ENCODE measurements at regions not wholly inside any gene's neighbourhood (a gene's known extent, or its start where the extent isn't known, plus 50 kb on each side); places are given as distances from the start of the nearest gene placed in this dataset.
A peak's percentile ranks its signal among the peaks of the same experiment; 100 is the strongest.

- no peak for DNase-seq (ENCODE audit: low read depth in 4 of 4, low spot score in 3 of 4)
These were observed 213.6 kb upstream of the CELF4 start for GRCh38 chr18:37779220-37779619.

DNA sequence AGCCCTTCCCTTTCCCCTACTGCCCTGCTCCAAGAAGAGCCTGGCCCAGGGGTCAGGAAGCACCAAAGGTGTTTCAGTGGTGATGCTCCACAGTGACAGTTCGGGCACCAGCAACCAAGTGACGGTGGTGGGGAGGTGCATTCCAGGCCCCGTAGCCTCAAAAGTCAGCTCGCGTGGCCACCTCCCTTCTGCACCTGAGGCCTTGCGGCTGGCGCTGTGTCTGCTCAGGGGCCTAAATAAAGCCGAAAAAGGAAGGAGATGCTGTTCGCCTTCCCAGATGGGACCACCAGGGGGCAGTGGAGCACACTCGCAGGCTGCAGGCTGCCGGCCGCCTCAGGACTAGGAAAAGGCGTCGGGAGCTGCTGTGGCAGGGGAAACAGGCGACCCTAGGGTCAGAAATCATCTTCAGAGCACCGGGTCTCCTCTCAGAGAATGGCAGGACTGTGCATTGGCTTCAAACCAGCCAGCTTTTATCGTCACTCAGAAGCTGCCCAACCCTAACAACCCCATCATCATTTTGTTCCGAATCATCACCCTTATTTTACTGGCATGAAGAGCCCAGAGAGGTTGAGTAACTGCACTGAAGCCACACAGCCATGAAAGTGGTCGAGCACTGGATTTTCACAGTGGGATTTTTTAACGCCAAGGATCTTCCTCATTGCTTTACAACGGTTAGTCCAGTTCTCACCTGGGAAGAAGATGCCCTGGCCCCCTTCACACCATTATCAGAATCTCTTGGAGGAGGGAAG lies 213.0 kb upstream of the CELF4 start:
- peak; percentile 27 to 55 (median 42) for DNase-seq (ENCODE audit: low read depth in 4 of 4, low spot score in 3 of 4)

- no peak for DNase-seq (ENCODE audit: low read depth in 4 of 4, low spot score in 3 of 4)
These were observed 204.2 kb upstream of the CELF4 start for GRCh38 chr18:37769826-37770225.

DNA sequence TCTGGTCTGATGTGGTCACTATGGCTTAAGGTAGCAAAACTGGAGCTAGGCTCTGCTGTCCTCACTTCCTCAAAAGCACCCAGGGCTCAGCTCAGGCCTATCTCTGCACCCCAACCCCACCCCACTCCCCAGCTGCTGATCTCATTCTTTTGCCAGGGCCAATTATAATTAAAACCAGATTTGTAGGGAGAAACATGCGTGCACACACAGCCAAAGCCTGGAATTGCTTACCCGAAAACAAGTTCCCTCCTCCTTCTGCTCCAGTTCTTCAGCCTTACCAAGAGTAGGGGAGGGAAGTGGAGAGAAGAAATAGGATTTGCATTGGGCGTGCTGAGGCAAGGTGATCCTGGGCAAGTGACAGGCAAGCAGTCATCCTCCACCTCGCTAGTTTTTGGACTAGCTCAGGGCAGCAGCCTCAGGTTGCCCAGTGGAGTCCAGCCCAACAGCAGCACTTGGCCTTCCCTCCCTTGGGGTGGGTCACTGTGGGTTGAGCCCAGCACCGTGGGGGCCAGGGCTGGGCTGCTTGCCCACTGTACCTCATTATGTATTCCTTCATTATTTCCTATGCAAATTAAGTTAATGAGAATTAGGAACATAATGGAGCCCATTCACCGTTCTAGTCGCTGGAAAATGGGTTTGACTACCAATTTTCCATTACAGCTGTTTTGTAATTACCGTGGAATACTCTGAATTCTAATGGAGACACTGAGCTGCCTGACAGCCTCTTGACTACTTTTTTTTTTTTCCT lies 199.1 kb upstream of the CELF4 start:
- no peak for DNase-seq (ENCODE audit: low read depth in 4 of 4, low spot score in 3 of 4)

GRCh38 chr18:37762076-37762621 lies 196.6 kb upstream of the CELF4 start:
- DNase-seq (ENCODE audit: low read depth in 4 of 4, low spot score in 3 of 4): no peak

DNA sequence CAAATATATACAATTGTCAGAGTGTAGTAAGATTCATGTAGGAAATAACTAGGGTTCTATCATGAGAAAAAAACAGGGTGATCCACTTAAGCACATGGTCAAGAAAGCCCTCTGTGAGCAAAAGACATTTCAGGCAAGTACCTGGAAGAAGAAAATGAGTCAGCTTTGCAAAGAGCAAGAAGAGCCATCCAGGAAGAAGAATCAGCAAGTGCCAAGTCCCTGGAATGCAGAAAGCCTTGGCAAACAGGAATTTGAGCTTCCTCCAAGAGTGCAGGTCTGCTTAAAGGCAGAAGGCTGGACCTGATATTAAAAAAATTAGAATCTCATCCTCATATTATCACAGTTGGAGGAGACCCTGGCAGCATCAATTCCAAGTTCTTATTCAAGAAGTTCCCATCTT lies 188.5 kb upstream of the CELF4 start:
- no peak for DNase-seq (ENCODE audit: low read depth in 4 of 4, low spot score in 3 of 4)

- no peak for DNase-seq (ENCODE audit: low read depth in 4 of 4, low spot score in 3 of 4)
These were observed 176.8 kb upstream of the CELF4 start for GRCh38 chr18:37742436-37742835.

DNA sequence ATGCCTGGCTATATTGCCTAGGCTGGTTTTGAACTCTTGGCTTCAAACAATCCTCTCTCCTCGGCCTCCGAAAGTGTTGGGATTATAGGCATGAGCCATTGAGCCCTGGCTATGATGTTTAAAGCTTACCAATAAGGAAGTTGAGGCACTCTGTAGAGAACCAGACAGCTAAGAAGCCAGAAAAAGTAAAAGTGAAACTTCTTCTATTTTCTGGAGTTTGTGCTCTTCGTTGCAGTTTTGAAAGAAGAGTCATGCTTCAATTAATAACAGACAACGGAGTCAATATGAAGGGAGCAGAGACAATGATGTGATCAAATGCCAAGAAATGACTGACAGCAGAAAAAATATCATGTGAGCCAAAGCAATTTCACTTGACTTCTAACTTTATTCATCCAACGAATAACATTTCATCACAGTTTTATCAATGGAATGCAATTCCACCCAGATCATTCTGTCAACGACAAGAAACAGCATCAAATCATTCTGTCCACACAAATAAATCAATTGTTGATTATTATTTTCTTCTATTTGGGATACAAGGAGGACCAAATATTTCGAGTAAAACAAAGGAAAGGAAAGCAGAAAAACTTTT lies 175.5 kb upstream of the CELF4 start:
- no peak for DNase-seq (ENCODE audit: low read depth in 4 of 4, low spot score in 3 of 4)

DNA sequence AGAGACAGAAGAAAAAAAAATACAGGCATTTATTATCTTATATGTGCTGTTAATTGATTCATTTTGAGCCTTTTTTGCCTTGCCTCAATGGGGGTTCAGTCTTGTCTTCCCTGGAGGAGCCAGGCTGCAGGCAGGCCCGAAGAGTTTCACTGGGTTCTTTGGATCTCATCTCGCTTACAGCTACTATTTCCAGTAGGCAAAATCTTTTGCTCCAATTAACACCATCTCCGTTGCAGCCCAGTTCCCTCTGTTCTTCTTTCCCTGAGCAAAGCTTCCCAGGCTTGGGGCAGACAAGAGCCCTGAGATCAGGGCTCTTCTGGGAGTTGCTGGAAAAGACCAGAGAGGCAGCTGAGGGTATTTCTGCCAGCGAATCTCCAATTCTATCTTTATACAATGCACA lies 168.8 kb upstream of the CELF4 start:
- no peak for DNase-seq (ENCODE audit: low read depth in 4 of 4, low spot score in 3 of 4)

DNA sequence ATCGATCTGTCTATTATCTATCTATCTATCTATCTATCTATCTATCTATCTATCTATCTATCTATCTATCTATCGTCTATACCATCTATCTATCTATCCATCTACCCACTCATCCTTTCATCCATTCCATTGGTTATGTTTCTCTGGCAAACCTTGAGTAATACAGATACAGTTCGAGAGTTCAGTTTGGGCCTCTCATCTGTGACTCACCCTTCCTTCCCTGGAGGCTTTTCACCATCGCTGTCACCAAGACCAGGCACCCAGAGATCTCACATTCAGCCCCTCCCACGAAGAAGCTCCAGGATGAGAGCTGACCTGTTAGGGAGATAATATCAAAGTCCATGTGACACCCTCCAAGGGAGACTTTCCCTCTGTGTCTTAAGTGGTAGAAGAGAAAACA lies 164.1 kb upstream of the CELF4 start:
- no peak for DNase-seq (ENCODE audit: low read depth in 4 of 4, low spot score in 3 of 4)

DNA sequence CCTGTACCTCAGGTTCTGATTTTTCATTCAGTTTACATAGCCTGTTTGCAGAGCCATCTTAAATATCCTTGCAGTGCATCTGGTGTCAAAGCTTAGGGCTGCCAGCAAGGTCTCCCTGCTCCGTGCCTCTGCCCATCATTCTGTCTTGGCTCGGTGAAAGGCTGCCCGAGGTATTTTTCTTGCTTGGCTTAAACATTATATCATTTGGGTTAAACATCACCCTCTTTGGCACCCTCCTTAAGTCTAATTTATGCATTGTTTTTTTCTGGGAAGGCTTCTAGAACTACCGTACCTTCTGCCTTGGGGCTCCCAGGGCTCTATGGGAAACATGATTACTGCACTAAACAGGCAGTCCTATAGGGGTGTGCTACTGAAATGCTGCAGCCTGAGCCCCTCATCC lies 158.6 kb upstream of the CELF4 start:
- DNase-seq (ENCODE audit: low read depth in 4 of 4, low spot score in 3 of 4): no peak

DNA sequence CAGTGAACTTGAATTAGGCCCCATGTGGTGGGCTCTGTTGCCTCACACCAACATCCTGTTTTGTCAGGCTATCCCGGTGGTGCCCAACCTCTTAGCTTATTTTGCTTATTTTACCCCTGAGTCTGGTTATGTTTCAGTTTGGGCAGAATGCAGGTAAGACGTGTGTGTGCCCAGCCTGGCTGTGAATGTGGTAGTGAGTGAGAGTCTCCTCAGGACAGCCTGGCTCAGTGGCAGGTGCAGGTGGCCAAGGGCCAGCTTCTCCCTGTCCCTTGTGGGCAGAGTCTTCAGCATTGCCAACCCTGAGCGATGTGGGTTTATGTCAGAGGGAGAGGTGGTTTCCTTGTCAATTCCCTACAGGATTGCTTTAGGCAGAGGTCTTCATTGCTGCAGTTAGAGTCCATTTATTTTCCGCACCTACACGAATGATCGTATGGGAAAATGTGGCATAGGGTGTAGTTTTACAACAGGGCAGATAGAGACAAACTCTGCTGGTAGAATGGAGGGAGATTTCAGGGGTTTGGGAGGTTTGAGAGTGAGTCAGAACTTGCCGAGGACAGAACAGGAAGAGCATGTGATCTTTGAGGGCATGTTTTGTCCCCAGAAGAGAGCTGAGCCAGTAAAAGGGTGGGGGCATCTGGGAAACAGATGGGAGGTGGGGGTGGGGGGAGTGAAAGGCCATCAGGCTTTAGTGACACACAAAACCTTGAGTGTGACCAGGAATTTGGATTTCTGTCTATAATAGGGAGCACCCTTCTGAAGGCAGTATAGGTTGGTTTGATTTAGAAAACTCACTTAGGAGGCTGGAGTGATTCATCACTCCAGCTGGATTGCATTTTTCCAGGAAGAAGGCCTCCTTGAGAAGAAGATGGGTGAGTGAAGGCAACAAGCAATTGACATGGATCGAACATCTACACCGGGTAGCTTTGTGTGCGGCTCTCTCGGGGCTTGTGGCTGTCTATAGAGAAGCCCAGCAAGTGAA lies 156.2 kb upstream of the CELF4 start:
- DNase-seq (ENCODE audit: low read depth in 4 of 4, low spot score in 3 of 4): no peak

- DNase-seq (ENCODE audit: low read depth in 4 of 4, low spot score in 3 of 4): no peak
These were observed 155.1 kb upstream of the CELF4 start for GRCh38 chr18:37720663-37721062.

- no peak for DNase-seq (ENCODE audit: low read depth in 4 of 4, low spot score in 3 of 4)
These were observed 152.1 kb upstream of the CELF4 start for GRCh38 chr18:37717656-37718055.

DNA sequence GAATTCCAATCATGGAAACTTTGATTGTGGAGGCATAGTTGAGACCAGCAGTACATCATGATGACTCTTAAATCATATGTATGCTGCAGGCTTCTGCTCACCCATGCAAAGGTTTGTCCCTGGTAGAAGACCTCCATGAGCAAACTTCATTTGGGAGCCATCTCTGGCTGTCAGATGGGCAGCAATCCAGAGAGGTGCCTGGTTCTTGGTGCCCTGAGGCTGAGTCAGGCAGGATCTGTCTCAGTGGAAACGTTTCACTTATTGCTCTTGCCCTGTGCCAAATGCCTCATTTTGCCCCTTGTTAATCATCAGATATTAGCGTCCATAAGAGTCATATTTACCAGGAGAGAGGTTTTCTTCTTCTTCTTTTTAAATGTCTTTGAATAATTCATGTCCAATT lies 151.5 kb upstream of the CELF4 start:
- no peak for DNase-seq (ENCODE audit: low read depth in 4 of 4, low spot score in 3 of 4)

DNA sequence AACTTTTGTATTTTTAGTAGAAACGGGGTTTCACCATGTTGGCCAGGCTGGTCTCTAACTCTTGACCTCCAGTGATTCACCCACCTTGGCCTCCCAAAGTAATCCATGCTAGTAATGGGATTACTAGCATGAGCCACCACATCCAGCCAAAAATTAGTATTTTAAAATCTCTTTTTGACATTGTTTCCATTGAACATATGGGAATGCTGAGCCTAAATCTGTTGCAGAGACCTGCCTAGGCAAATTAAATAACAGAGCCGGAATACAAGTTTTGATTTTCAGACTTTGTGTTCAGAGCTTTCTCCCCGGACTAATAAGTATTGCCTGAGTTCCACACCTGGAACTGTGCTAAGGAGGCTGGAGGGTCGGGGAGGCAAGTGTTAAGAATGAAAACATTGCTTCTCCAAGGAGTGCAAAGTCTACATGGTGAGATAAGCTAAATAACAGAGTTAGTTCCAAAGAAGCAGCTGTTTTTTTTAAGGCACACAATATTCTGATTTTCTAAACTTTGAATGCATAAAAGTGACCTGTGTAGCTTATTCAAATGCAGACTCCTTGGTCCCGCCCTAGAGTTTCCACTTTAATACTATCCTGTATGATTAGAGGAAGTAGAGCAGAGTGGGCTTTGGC lies 150.6 kb upstream of the CELF4 start:
- no peak for DNase-seq (ENCODE audit: low read depth in 4 of 4, low spot score in 3 of 4)

DNA sequence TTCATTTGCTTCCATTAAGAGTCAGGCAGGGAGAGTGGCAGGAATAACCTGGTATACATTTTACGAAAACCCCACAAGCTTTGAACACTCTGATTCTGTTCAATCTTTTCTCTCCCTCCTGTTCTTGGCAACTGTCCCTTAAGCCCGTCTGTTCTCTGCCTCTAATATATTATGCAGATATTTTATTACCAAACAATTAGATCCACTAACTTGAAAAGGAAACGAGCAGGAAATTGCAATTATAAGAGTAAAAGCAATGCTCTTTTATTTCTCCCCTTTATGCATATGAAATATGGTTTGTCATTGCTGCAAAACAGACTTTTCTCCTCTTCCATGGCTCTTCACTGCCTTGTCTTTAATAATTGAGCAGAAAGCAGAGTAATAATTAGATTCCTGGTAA lies 149.1 kb upstream of the CELF4 start:
- no peak for DNase-seq (ENCODE audit: low read depth in 4 of 4, low spot score in 3 of 4)

- no peak for DNase-seq (ENCODE audit: low read depth in 4 of 4, low spot score in 3 of 4)
These were observed 147.2 kb upstream of the CELF4 start for GRCh38 chr18:37712776-37713175.

- DNase-seq (ENCODE audit: low read depth in 4 of 4, low spot score in 3 of 4): no peak
These were observed 146.3 kb upstream of the CELF4 start for GRCh38 chr18:37711766-37712505.
